ENCODE measurements at regions not wholly inside any gene's neighbourhood (a gene's known extent, or its start where the extent isn't known, plus 50 kb on each side); places are given as distances from the start of the nearest gene placed in this dataset.

DNA sequence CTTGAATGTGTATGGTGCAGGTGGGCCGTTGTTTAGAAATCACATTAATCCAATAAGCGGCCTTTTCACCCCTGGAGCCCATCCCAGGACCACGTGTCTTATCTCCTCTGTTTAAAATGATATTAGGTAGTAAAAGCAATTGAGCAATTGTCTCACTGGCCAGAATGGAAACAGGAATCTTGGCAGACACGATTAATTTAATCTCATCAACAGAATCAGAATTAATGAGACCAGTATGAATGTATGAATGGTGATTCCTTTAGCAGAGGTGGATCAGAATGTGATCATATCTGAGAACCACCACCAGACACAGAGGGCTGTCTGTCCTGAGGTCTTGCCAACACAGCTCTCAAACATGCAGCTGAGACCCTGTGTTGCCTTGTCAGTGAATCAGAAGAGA, 1591.4 kb downstream of the REEP3 start:
- no peak for DNase-seq
- H3K27ac ChIP-seq: no peak overlapping the region
- H3K4me3 ChIP-seq (ENCODE audit: low read depth, low read length): no peak overlapping the region
- TF ChIP-seq, protein P1, sequence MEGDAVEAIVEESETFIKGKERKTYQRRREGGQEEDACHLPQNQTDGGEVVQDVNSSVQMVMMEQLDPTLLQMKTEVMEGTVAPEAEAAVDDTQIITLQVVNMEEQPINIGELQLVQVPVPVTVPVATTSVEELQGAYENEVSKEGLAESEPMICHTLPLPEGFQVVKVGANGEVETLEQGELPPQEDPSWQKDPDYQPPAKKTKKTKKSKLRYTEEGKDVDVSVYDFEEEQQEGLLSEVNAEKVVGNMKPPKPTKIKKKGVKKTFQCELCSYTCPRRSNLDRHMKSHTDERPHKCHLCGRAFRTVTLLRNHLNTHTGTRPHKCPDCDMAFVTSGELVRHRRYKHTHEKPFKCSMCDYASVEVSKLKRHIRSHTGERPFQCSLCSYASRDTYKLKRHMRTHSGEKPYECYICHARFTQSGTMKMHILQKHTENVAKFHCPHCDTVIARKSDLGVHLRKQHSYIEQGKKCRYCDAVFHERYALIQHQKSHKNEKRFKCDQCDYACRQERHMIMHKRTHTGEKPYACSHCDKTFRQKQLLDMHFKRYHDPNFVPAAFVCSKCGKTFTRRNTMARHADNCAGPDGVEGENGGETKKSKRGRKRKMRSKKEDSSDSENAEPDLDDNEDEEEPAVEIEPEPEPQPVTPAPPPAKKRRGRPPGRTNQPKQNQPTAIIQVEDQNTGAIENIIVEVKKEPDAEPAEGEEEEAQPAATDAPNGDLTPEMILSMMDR (IDR thresholded peaks at IDR 0.05; ENCODE audit: low read depth, low read length, missing control alignments): no peak
- H3K27me3 ChIP-seq (replicated peaks): no peaks in the 10 kb centered on the region
- in situ Hi-C loops (cut with HindIII; ENCODE audit: low pct_ligation_motif_present, low sequenced_read_pairs): no loop called here
- H3K36me3 ChIP-seq (replicated peaks): no peaks in the 10 kb centered on the region

DNA sequence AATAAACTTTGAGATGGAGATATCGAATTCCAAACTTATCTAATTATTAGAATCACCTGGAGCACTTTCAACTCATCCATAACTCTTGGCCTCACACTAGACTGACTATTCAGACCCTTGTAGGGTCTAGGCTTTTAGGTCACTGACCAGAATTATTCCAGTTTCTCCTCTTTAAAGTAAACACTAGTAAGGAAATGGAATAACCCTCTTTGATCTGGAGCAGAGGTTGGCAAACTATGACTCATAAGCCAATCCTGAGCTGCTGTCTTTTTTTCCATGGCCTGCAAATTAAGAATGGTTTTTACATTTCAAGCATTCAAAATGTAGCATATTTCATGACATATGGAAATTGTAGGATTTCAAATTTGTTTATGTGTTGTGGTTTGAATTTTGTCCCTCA, 1601.9 kb downstream of the REEP3 start:
- no peaks in the 10 kb centered on the region for H3K27me3 ChIP-seq (replicated peaks)
- no peak for DNase-seq
- H3K36me3 ChIP-seq (replicated peaks): no peaks in the 10 kb centered on the region
- H3K27ac ChIP-seq: no peak overlapping the region
- TF ChIP-seq, protein P1 (IDR thresholded peaks at IDR 0.05; ENCODE audit: low read depth, low read length, missing control alignments): no peak
- in situ Hi-C loops (cut with HindIII; ENCODE audit: low pct_ligation_motif_present, low sequenced_read_pairs): no loop called here
- no peak overlapping the region for H3K4me3 ChIP-seq (ENCODE audit: low read depth, low read length)

DNA sequence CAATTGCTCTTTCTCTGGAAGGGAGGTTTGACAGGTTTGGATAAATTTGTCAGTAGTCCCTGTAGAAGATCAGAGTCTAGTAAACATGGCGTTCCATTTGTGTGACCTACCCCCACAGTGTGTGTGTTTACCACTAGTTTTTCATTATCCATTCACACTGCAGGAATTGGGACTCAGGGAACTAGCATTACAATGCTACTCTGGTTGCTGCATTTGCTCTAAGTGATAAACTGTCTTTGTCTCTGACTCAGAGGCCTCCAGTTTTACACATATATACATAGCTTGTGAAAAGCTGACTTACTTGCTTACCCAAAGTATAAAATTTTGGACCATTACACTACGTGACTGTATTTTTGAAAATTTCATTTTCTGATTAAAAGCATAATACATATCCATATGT, 1604.0 kb downstream of the REEP3 start:
- no peaks in the 10 kb centered on the region for H3K27me3 ChIP-seq (replicated peaks)
- in situ Hi-C loops (cut with HindIII; ENCODE audit: low pct_ligation_motif_present, low sequenced_read_pairs): no loop called here
- TF ChIP-seq, protein P1 (IDR thresholded peaks at IDR 0.05; ENCODE audit: low read depth, low read length, missing control alignments): no peak
- DNase-seq: no peak
- H3K27ac ChIP-seq: no peak overlapping the region
- H3K4me3 ChIP-seq (ENCODE audit: low read depth, low read length): no peak overlapping the region
- no peaks in the 10 kb centered on the region for H3K36me3 ChIP-seq (replicated peaks)

DNA sequence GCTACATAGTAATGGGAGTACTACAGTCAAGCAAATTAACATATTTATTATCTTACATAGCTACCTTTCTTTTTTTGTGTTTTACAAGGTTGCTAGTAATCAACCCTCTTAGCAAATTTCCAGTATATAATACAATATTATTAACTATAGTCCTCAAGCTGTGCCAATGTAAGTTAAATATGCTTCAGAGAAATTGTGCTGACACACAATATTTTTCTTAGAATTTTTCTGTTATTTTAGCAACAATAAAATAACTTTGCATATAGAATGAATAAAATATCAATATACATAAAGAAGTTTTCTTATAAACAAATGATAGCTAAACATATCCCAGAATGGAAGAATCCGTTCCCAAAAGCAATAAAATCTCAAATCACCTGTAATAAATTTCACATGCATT, 1605.1 kb downstream of the REEP3 start:
- no peak overlapping the region for H3K4me3 ChIP-seq (ENCODE audit: low read depth, low read length)
- TF ChIP-seq, protein P1 (IDR thresholded peaks at IDR 0.05; ENCODE audit: low read depth, low read length, missing control alignments): no peak
- no peak overlapping the region for H3K27ac ChIP-seq
- no peaks in the 10 kb centered on the region for H3K27me3 ChIP-seq (replicated peaks)
- in situ Hi-C loops (cut with HindIII; ENCODE audit: low pct_ligation_motif_present, low sequenced_read_pairs): no loop called here
- DNase-seq: no peak
- no peaks in the 10 kb centered on the region for H3K36me3 ChIP-seq (replicated peaks)

DNA sequence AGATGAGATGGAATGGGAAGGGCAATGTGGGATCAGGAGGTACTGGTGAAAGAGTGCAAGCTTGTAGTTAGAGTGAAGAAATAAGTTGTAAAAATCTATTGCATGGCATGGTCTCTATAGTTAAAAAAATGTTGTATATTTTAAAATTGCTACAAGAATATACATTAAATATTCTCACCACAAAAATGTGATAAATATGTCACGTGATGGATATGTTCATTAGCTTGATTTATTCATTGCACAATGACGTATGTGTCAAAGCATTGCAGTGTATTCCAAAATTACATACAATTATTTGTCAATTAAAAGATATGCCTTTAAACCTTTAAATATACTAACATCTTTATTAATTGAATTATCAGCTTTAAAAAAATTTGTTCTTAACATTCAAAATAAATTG, 1607.1 kb downstream of the REEP3 start:
- TF ChIP-seq, protein P1 (IDR thresholded peaks at IDR 0.05; ENCODE audit: low read depth, low read length, missing control alignments): no peak
- no peaks in the 10 kb centered on the region for H3K36me3 ChIP-seq (replicated peaks)
- in situ Hi-C loops (cut with HindIII; ENCODE audit: low pct_ligation_motif_present, low sequenced_read_pairs): no loop called here
- H3K27ac ChIP-seq: no peak overlapping the region
- DNase-seq: no peak
- H3K4me3 ChIP-seq (ENCODE audit: low read depth, low read length): no peak overlapping the region
- no peaks in the 10 kb centered on the region for H3K27me3 ChIP-seq (replicated peaks)

DNA sequence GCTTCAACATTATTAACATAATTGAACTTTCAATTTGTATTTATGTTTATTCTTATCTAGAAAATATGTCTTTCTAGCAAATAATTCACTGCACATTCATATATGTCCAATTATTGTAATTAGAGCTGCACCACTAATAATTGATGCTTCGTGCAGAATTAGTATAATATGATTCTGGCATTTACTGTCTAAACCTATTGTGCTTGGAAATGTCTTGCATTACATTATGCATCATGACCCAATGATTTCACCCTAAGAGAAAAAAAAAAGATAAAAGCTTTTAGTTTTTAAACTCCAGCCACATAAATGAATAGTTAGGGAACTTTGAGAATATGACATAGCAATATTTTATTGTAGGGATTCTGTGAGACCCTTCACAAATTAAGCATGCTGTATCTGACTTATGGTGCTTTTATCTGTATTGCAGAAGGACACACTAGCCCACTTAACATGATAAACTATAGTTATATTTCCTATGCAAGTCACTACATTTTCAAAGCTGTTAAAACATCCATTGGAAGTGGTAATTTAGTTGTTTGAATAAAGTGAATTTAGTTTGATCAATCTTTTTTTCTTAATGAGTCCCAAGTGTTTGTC, 1609.1 kb downstream of the REEP3 start:
- DNase-seq: no peak
- Histone ChIP-seq H3K4me3 (ENCODE audit: low read depth, low read length) (no peak overlapping the region), H3K27ac (no peak overlapping the region), H3K36me3 (replicated peaks) (no peaks in the 10 kb centered on the region), H3K27me3 (replicated peaks) (no peaks in the 10 kb centered on the region)
- TF ChIP-seq, protein P1 (IDR thresholded peaks at IDR 0.05; ENCODE audit: low read depth, low read length, missing control alignments): no peak
- in situ Hi-C loops (cut with HindIII; ENCODE audit: low pct_ligation_motif_present, low sequenced_read_pairs): no loop called here
